Cardiac fibroblast (primary cell): ENCODE measurements at regions not wholly inside any gene's neighbourhood (a gene's known extent, or its start where the extent isn't known, plus 50 kb on each side); places are given as distances from the start of the nearest gene placed in this dataset.

Experiments used
- DNase-seq, 2 donors: peaks; one replicate each; pipeline versions ENCODE4 v3.0.0 to v3.0.0-alpha.2; 2010; ENCODE audit warnings: low read depth in 2 of 2
- H3K4me3 ChIP-seq, 2 donors: replicated peaks in 1 of 2; 1 replicate in 1 of 2; 2 replicates in 1 of 2; pipeline ENCODE4 v1.5.1; 2011; ENCODE audit warnings: low read depth in 2 of 2, low read length in 2 of 2, mild to moderate bottlenecking in 2 of 2, moderate library complexity in 1 of 2
- TF ChIP-seq, protein P1 (sequence below): IDR thresholded peaks from one replicate; pipeline ENCODE4 v1.5.1; 2011; ENCODE audit warnings: low read depth, mild to moderate bottlenecking, low read length, inconsistent platforms

DNA sequence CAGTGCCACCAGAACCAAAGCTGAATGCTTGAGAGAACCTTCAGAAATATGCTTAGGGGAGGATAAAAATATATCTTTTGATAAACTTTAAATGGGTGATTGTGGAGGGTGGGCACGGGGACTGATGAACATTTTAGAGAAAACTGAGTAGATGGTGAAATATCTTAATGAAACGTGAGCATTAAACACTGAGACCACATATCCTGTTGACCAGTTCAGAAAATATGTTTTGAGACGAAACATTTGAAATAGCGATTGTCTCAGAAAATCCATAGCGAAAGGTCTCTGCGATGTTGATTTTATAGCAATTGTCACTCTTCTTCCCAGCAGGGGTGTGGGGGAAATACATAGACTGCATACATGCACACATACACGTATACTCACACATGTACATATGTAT, 231.0 kb downstream of the ESM1 start:
- DNase-seq: no peak
- TF ChIP-seq, protein P1, sequence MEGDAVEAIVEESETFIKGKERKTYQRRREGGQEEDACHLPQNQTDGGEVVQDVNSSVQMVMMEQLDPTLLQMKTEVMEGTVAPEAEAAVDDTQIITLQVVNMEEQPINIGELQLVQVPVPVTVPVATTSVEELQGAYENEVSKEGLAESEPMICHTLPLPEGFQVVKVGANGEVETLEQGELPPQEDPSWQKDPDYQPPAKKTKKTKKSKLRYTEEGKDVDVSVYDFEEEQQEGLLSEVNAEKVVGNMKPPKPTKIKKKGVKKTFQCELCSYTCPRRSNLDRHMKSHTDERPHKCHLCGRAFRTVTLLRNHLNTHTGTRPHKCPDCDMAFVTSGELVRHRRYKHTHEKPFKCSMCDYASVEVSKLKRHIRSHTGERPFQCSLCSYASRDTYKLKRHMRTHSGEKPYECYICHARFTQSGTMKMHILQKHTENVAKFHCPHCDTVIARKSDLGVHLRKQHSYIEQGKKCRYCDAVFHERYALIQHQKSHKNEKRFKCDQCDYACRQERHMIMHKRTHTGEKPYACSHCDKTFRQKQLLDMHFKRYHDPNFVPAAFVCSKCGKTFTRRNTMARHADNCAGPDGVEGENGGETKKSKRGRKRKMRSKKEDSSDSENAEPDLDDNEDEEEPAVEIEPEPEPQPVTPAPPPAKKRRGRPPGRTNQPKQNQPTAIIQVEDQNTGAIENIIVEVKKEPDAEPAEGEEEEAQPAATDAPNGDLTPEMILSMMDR: no peak
- no peak overlapping the region for H3K4me3 ChIP-seq

DNA sequence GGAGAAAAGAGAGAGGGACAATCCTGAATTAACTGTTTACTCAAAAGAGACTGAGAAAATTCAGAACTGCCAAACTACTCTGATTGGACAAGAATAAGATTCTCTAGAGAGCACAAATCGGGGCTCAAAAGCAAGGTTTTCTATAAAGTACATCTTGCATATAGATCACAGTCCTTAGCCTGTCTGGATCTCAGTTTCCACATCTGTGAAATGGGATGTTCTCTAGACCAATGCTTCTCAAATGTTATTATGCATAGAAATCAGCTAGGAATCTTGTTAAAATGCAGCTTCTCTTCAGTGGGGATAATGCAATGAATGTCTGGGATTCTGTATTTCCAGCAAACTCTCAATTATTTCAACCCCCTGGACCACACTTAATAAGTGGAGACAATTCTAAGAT, 231.6 kb downstream of the ESM1 start:
- no peak for DNase-seq
- no peak overlapping the region for H3K4me3 ChIP-seq
- TF ChIP-seq, protein P1: no peak

- DNase-seq: peak; percentile 36 to 59
- TF ChIP-seq, protein P1: no peak
- H3K4me3 ChIP-seq: no peak overlapping the region
Observed at GRCh38 chr5:54753034-54753433, 232.4 kb downstream of the ESM1 start.

DNA sequence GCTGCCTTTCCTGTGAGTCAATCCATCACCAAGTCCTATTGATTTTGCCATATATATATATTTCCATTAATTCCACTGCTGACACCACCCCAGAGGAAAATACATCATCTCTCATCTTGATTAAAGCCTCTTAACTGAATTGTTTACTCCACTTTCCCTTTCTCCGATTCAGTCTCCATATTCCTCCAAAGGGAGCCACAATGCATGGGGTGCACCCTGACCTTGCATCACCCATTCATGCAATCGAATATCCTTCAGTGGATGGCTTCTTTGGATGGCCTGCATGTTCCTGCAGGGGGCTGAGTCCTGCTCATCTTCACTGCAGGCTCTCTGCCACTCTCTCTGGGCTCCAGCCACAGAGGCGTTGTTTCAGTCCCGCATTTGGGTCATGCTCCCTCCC, 231.0 kb downstream of the SNX18 start:
- no peak for DNase-seq

DNA sequence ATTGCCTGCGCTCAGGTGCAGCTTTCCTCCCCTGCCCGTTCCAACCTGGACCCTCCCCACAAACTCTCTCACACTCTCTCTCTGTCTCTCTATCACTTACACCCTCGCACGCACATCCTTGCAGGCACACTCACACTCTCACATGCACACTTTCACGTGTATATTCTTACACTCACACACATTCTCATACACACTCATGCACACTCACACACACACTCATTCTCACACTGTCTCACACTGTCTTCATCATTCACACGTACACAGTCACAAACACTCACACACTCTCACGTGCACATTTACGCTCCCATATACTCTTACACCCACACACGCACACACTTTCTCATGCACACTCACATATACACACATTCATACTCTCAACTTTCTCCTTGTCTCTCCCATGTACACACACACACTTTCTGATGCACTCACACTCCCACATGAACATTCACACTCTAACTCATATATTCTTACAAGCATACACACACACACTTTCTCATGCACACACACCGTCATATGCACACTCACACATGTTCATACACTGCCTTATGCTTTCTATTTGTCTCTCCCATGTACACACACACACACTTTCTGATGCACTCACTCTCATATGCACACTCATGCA, 229.3 kb downstream of the SNX18 start:
- H3K4me3 ChIP-seq: no peak overlapping the region
- DNase-seq: no peak
- TF ChIP-seq, protein P1: no peak

More for the DNA sequence above, 231.0 kb downstream of the SNX18 start:
- no peak overlapping the region for H3K4me3 ChIP-seq
- TF ChIP-seq, protein P1: no peak

DNA sequence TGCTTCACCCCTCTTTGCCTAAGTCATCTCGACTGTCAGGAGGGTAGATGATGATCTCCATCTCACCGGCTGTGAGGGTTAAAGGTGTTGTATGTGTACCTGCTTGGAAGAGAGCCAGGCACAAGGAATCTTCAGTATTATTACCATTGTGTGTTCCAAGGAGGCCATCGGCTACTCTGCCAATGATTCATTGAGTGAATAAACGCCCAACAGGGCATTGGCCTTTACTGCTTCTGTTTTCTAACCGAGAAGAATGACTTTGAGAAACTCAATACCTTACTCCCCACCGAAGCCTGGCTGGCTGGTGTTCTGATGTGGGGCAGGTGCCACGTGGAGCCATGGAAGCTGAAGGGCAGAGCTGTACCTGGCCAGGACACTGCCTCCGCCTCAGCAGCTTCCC, 228.8 kb downstream of the SNX18 start:
- no peak for DNase-seq
- TF ChIP-seq, protein P1: no peak
- H3K4me3 ChIP-seq: no peak overlapping the region

DNA sequence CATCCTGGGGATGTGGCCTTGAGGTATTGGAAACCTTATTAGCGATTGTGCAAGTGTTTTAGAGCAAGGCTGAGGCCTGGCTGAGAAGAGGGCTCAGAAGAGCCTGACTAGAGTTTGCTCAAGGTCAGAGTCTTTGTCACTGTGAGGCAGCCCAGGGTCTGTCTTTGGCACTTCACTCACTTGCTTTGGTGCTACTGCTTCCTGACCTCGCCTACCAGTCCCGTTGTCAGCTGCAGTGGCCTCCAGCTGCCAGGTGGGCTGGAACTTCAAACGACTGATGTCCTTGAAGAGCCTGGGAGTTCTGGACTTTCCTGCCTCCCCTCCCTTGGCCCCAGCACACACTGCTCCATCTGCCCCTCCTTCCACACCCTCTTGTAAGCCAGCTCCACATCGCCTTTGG, 228.0 kb downstream of the SNX18 start:
- TF ChIP-seq, protein P1: no peak
- DNase-seq: no peak
- H3K4me3 ChIP-seq: no peak overlapping the region
